Hematopoietic multipotent progenitor cell treated with erythropoietin and hydrocortisone succinate and interleukin-3 and kit ligand, for 17 days (in vitro differentiated cells): ENCODE measurements at regions not wholly inside any gene's neighbourhood (a gene's known extent, or its start where the extent isn't known, plus 50 kb on each side); places are given as distances from the start of the nearest gene placed in this dataset.
"Not testable (repeated sequence)": the region's sequence is repeated elsewhere in the genome, so short reads cannot be mapped to it uniquely, and the experiment has no call there.

Experiments
- DNase-seq: peaks from one replicate; pipeline ENCODE4 v3.0.0-alpha.2; 2015; ENCODE audit warnings: low spot score

- no peak for DNase-seq
These were observed 138.9 kb upstream of the CES5A start for GRCh38 chr16:56013962-56014552.

- no peak for DNase-seq
These were observed 137.3 kb upstream of the CES5A start for GRCh38 chr16:56012482-56012811.

- DNase-seq, result no peak
These were observed 136.8 kb upstream of the CES5A start for GRCh38 chr16:56011808-56012481.

GRCh38 chr16:56005958-56006357 lies 130.8 kb upstream of the CES5A start:
- no peak for DNase-seq

DNA sequence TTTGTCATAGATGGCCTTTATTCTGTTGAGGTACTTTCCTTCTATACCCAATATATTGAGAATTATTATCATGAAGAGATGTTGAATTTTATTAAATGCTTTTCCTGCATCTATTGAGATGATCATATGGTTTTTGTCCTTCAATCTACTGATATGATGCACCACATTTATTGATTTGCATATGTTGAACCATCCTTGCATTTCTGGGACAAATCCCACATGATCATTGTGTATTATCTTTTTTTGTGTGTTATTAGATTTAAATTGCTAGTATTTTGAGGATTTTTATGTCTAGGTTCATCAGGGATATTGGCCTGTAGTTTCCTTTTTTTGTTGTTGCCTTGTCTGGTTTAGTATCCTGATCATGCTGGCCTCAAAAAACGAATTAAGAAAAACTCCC lies 124.5 kb upstream of the CES5A start:
- no peak for DNase-seq

GRCh38 chr16:55993088-55993487 lies 117.9 kb upstream of the CES5A start:
- no peak for DNase-seq

GRCh38 chr16:55992551-55992950 lies 117.4 kb upstream of the CES5A start:
- no peak for DNase-seq

DNA sequence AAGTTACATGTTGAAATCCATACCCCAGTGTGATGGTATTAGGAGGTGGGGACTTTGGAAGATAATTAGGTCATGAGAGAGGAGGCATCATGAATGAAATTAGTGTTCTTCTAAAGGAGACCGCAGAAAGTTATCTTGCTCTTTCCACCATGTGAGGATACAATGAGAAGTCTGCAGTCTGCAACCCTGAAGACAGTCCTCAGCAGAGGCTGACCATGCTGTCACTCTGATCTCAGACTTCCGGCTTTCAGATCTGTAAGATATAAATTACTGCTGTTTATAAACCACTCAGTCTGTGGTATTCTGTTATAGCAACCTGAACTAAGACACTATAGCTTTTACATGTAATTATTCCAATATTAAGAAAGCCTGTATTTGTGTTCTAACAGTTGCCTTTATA lies 116.7 kb upstream of the CES5A start:
- no peak for DNase-seq

GRCh38 chr16:55989569-55989907 lies 114.4 kb upstream of the CES5A start:
- no peak for DNase-seq

GRCh38 chr16:55988850-55989568 lies 113.8 kb upstream of the CES5A start:
- not testable (repeated sequence) for DNase-seq

DNA sequence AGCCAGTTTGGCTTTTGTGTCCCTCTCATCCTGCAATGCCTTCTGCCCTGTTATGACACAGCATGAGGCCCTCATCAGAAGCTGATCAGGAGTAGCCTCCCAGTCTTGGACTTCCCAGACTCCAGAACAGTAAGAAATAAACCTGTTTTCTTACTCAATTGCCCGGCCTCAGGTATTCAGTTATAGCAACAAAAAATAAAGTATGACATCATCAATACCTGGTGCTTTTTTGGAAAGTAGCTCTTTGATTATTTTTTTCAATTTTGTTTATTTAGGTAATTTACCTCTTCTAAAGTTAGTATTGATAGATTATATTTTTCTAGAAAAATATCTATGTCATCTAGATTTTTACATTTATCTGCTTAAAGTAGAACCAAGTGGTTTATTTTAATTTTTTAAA lies 112.8 kb upstream of the CES5A start:
- no peak for DNase-seq

DNA sequence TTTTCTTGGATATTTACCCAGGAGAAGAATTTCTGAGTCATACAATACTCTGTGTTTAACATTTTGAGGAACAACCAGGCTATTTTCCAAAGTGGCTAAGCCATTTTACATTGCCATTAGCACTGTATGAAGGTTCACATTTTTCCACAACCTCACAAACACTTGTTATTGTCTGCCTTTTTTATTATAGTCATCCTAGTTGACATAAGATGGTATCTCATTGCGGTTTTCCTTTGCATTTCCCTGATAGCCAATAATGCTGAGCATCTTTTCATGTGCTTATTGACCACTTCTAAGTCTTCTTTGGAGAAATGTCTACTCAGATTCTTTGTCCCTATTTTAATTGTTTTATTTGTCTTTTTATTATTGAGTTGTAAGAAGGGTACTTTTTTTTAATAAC lies 107.4 kb upstream of the CES5A start:
- DNase-seq, result no peak

DNA sequence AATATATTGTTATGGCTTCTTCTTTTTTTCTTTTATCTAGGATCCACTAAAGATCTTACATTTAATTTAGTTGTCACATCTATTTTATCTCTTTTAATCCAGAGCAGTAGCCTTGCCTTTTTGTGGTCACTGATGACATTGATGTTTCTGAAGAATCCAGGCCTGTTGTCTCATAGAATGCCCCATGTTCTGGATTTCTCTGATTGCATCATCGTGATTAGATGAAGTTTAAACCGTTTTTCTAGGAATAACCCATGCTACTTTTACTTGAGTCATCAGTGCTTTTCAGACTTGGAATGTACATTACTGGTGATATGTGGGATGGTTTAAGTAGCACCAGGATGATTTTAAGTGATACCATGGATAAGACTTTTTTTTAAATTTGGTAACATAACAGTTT lies 106.4 kb upstream of the CES5A start:
- no peak for DNase-seq

DNA sequence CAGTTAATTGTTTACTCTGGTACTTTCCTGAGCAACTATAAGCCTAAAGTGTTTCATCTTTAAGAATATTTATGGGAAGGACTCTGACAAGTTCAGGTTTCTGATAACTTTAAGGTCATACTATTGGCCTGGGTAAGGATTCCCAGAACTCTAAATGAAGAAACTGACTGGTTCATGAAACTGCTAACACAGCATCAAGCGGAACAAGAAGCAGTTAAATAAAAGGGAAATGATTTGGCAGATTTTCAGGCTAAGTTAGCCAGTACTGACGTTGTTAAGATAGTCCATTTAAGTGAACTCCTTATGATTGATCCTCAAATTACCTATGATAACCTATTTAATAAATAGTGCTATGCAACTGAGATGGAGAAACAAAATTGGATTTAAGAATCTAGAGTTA lies 101.6 kb upstream of the CES5A start:
- no peak for DNase-seq

- no peak for DNase-seq
These were observed 96.3 kb upstream of the CES5A start for GRCh38 chr16:55971447-55971846.

DNA sequence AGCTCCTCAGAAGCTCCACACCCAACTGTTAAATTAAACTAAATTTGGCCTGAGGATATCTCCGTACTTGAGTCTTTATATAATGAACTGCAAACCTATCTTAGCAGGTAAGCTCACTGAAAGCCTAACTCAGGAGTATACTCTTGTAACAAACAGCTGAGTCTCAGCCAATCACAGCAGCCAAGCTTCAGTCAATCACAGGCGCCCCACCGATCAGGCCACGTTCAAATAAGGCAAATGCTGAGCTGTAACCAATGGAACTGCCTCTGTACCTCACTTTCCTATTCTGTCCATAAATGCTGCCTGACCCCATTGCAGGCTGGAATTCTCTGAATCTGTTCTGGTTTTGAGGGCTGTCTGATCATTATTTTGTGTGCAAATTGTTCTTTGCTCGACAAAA lies 93.0 kb upstream of the CES5A start:
- DNase-seq, result no peak

- no peak for DNase-seq
These were observed 89.8 kb upstream of the CES5A start for GRCh38 chr16:55964923-55965475.

DNA sequence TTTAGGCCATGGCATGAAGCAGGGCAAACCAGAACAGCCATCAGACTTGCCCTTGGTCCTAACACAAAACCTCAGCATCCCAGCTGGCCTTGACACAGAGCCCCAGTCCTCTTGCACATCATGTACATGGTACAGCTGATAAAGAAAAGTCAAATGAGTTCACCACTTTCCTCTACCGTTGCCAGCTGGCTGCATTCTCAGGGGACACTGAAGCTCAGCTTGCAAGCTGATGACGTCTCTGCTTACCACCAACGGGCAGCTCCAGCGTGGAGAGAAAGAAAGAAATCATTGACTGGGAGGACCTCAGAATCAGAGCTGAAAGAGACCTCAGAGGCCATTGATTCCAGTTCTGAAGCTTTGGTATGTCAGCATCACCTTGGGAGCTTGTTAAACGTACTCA lies 80.7 kb upstream of the CES5A start:
- no peak for DNase-seq

- DNase-seq, result no peak
These were observed 80.3 kb upstream of the CES5A start for GRCh38 chr16:55955424-55955823.

DNA sequence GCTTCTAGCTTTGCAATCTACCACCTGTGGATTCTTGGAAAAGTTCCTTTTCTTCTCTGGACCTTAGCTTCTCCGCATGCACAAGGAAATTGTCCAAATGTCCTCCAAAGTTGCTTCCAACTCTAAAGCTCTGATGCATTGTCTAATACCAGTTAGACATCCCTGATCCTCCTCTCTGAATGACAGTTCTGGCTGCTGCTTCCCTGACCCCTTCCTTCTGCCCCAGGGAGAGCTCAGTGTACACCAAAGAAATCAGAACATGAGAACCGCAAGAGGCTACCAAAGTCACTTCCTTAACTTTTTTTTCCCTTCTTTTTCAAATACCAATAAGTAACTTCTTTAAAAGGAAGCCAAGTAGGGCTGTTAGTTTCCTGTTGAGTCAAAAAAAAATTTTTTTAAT lies 79.7 kb upstream of the CES5A start:
- no peak for DNase-seq

DNA sequence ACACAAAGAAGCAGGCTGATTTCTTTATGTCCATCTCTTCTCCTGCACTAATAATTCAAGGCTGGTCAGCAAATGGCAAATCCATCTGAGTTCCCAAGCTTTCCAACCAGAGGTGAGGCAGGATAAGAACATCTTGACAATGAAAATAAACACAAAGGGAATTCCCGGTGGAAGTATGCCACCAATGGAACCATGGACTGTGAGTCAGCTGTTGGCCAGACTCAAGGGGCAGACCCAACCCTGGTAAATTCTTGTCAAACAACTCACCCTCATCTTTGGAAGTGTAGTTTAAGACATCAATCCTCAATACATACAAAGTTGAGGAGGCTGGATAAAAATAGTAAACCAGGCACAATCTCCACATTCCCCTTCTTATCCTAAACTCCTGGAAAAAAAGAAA lies 74.3 kb upstream of the CES5A start:
- DNase-seq, result no peak

GRCh38 chr16:55948230-55948629 lies 73.1 kb upstream of the CES5A start:
- no peak for DNase-seq

- DNase-seq, result no peak
These were observed 72.2 kb upstream of the CES5A start for GRCh38 chr16:55947366-55947765.

DNA sequence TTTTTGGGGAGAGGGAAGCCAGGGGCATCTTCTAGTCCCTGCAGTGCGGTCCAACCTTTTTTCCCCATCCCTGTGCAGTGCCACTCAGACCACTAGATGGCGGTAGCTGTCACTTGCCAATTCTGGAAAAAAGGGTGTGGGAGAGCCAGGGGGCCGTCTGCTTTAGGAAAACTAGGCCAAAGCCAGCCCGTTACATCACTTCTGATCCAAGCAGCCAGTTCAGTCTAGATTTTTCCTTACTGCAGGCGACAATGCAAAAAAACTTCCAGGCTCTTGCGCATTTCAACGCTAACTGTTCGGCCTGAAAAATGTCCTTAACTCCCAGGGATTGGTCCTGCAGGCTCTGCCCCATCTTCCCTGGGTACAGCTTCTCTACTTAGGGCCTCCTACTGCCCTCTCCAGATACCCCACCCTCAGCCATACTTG lies 69.2 kb upstream of the CES5A start:
- peak; percentile 48 for DNase-seq
